Esophagus muscularis mucosa (tissue), 4 donors: ENCODE measurements at regions not wholly inside any gene's neighbourhood (a gene's known extent, or its start where the extent isn't known, plus 50 kb on each side); places are given as distances from the start of the nearest gene placed in this dataset.

ENCODE experiments used
- DNase-seq: peaks from one replicate; pipeline ENCODE4 v3.0.0-alpha.2; 2017; ENCODE audit errors: extremely low spot score
- H3K27ac ChIP-seq, 4 donors: fragments of 200-600 bp; sonication (generic); replicated peaks in 1 of 4; 1 replicate in 3 of 4; 2 replicates in 1 of 4; pipeline ENCODE4 v1.5.1; 2016 to 2019; ENCODE audit warnings: mild to moderate bottlenecking in 1 of 4
- H3K27me3 ChIP-seq, 4 donors: fragments of 200-600 bp; sonication (generic); one replicate each; pipeline versions ENCODE4 v1.5.1 to v1.6.0; 2016 to 2019
- H3K36me3 ChIP-seq, 4 donors: fragments of 200-600 bp; sonication (generic); one replicate each; pipeline ENCODE4 v1.5.1; 2016 to 2019
- H3K4me1 ChIP-seq, 4 donors: fragments of 200-600 bp; sonication (generic); one replicate each; pipeline ENCODE4 v1.5.1; 2016 to 2019
- H3K4me3 ChIP-seq, 4 donors: fragments of 200-600 bp; sonication (generic); 1 replicate in 2 of 4; 2 replicates in 2 of 4; pipeline ENCODE4 v1.5.1; 2016 to 2019; ENCODE audit warnings: mild to moderate bottlenecking in 4 of 4, moderate library complexity in 1 of 4
- H3K9me3 ChIP-seq, 4 donors: fragments of 200-600 bp; sonication (generic); 1 replicate in 3 of 4; 2 replicates in 1 of 4; pipeline ENCODE4 v1.5.1; 2016 to 2019
- EP300 ChIP-seq: sonication (generic); formaldehyde crosslinking; IDR thresholded peaks from one replicate; pipeline ENCODE4 v1.6.1; 2017; ENCODE audit warnings: antibody characterized with exemption
- POLR2A ChIP-seq: fragments of 450-650 bp; IDR thresholded peaks from one replicate; pipeline ENCODE4 v1.6.1; 2017; ENCODE audit warnings: antibody characterized with exemption, moderate library complexity, mild to moderate bottlenecking, low read depth
- POLR2AphosphoS5 ChIP-seq, 2 donors: sonication (generic); formaldehyde crosslinking; IDR thresholded peaks; one replicate each; pipeline ENCODE4 v1.6.1; 2017; ENCODE audit warnings: antibody characterized with exemption in 2 of 2
- WGBS: methylation state at CpG from one replicate; pipeline ENCODE4 v1.1.5; 2018; 5-methylcytosine and 5-hydroxymethylcytosine counted together
- intact Hi-C: fragments of 100-400 bp; cut with DNase I; formaldehyde crosslinking; loops from one replicate; pipeline ENCODE4 v1.15.1; 2023
- TF ChIP-seq, protein P1 (sequence below), 3 experiments: fragments of 200-600 bp in 2 of 3; fragments of 450-650 bp in 1 of 3; sonication (generic) in 2 of 3; IDR thresholded peaks; one replicate each; pipeline ENCODE4 v1.5.1; 2017 to 2019; ENCODE audit warnings: antibody characterized with exemption in 3 of 3, mild to moderate bottlenecking in 2 of 3, moderate library complexity in 1 of 3

DNA sequence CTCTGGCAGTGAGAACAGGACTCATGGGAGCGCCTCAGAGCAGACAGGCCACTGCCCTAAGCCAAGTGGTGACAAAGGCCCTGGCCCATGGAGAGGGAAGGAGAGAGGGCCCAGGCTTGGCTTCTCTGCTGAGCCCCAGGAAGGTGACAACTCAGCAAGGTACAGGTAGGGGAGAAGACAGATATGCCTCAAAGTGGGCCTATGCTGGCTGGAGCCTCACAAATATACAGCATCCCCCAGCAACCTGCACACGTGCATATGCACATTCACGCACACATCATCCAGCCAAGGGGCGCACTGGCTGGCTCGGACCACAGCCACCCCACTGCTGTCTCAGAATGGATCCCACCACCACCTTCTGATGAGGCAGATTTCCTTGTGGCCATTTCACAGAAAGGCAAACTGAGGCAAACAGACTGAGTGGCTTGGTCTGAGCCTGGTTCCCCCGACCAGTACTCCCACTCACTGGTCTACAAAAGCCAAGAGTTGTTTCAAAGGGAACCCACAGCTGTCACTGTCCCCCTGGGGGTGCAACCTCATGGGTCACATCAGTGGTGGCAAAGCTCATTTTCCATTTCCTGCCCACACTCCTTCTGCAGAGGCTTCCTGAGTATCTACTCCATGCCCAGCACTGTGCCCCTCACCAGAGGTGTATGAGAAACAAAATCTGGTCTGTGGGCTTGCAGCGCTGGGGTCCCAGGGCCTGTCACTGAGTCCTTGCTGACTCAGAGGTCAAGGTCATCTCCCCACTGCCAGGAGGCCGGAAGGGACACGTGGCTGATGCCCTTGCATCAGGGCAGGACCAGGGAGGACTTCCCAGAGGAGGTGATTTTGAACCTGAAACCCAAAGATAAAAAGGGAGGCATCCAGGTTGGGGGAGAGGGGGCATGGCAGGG lies 67.3 kb upstream of the PRR5 start:
- WGBS, result 76% methylated on average over 8 of the region's 9 CpGs
- Histone ChIP-seq H3K36me3 (no peaks in the 10 kb centered on the region), H3K4me3 (no peak overlapping the region), H3K27me3 (no peaks in the 10 kb centered on the region), H3K9me3 (no peaks in the 10 kb centered on the region), H3K27ac (no peak overlapping the region), H3K4me1 (peaks cover 0 to 16% (median 15%) of the 10 kb centered on the region in 4 donors)
- TF ChIP-seq POLR2A, result no peak
- no peak for TF ChIP-seq POLR2AphosphoS5 (IDR thresholded peaks at IDR 0.05)
- no peak for TF ChIP-seq EP300
- TF ChIP-seq, protein P1, sequence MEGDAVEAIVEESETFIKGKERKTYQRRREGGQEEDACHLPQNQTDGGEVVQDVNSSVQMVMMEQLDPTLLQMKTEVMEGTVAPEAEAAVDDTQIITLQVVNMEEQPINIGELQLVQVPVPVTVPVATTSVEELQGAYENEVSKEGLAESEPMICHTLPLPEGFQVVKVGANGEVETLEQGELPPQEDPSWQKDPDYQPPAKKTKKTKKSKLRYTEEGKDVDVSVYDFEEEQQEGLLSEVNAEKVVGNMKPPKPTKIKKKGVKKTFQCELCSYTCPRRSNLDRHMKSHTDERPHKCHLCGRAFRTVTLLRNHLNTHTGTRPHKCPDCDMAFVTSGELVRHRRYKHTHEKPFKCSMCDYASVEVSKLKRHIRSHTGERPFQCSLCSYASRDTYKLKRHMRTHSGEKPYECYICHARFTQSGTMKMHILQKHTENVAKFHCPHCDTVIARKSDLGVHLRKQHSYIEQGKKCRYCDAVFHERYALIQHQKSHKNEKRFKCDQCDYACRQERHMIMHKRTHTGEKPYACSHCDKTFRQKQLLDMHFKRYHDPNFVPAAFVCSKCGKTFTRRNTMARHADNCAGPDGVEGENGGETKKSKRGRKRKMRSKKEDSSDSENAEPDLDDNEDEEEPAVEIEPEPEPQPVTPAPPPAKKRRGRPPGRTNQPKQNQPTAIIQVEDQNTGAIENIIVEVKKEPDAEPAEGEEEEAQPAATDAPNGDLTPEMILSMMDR (IDR thresholded peaks at IDR 0.05), result no peak
- no peak for DNase-seq
- intact Hi-C loops, result no loop called here

DNA sequence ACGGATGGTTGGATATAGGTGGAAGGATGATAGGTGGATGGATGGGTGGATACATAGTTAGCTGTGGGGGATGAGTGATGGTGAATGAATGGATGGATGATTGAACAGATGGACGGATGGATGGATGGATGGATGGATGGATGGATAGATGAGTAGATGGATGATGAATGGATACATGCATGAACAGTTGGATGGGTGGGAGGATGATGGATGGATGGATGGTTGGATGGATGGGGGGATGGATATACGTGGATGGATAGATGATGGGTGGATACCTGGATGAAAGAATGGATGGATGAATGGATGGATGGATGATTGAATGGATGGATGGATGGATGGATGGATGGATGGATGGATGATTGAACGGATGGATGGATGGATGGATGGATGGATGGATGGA lies 68.4 kb upstream of the PRR5 start:
- intact Hi-C loops, result no loop called here
- H3K36me3 ChIP-seq, result no peaks in the 10 kb centered on the region
- DNase-seq, result no peak
- no peak for TF ChIP-seq POLR2AphosphoS5 (IDR thresholded peaks at IDR 0.05)
- TF ChIP-seq POLR2A, result no peak
- no peak for TF ChIP-seq EP300
- TF ChIP-seq, protein P1 (IDR thresholded peaks at IDR 0.05), result no peak
- no peaks in the 10 kb centered on the region for H3K27me3 ChIP-seq
- H3K4me3 ChIP-seq, result no peak overlapping the region
- peaks cover 0 to 5% (median 5%) of the 10 kb centered on the region in 4 donors for H3K4me1 ChIP-seq
- no peaks in the 10 kb centered on the region for H3K9me3 ChIP-seq
- H3K27ac ChIP-seq, result no peak overlapping the region
- 83% methylated on average over 4 of the region's 4 CpGs for WGBS

DNA sequence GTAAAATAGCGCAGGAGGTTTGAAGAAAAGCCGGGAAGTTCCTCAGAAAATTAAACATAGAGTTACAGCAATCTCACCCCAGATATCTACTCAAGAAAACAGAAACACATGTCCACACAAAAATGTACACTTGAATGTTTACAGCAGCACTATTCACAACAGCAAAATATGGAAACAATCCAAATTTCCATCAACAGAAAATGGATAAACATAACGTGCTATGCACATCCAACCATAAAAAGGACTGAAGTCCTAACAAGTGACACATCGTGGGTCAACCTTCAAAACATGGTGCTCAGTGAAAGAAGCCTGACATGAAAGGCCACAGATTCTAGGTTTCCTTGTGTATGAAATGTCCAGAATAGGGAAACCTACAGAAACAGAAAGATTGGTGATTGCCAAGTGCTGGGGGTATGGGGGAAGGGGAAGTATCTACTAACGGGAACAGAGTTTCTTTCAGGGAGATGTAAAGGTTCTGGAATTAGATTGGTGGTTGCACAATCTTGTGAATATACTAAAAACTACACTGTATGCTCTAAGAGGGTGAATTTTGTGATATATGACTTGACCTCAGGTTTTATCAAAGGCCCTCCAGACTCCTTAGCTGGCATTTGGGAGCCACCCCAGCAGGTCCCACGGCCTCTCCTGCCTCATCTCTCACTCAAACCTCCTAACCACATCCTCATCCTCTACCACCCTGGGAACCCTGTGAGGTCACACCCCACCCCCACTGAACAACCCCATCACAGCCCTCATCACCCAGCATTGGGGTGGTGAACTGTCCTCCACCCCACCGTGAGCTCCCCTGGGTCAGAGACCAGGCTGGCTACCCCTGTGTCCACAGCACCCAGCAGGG lies 69.2 kb upstream of the PRR5 start:
- Histone ChIP-seq H3K9me3 (no peaks in the 10 kb centered on the region), H3K36me3 (no peaks in the 10 kb centered on the region), H3K4me3 (no peak overlapping the region), H3K27me3 (peaks cover 0 to 7% (median 0%) of the 10 kb centered on the region in 4 donors), H3K4me1 (no peaks in the 10 kb centered on the region), H3K27ac (no peak overlapping the region)
- peak; percentile 80 for DNase-seq
- WGBS, result 79% methylated on average over 7 of the region's 7 CpGs
- no peak for TF ChIP-seq EP300
- TF ChIP-seq, protein P1 (IDR thresholded peaks at IDR 0.05), result no peak
- no peak for TF ChIP-seq POLR2A
- TF ChIP-seq POLR2AphosphoS5 (IDR thresholded peaks at IDR 0.05), result no peak
- intact Hi-C loops, result no loop called here

DNA sequence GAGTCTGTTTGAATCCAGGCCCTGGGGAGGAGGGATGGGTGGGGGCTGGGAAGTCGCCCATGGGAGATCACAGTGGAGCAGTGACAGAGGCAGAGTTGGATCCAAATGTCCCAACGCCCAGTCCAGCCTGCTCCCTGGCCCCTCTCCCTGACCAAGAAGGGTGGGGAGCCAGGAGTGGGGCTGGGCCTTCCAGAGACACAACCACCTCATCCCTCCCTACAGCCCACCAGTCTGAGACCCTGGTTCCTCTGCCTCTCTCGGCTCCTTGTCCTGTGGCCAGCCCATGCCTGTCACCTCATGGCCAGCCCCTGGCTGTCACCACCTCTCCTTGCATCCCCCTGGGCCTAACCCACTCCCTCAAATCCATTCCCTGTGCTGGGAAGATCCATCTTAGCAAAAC lies 71.2 kb upstream of the PRR5 start:
- Histone ChIP-seq H3K27me3 (peaks cover 0 to 22% (median under 1%) of the 10 kb centered on the region in 4 donors), H3K9me3 (no peaks in the 10 kb centered on the region), H3K4me3 (no peak overlapping the region), H3K27ac (no peak overlapping the region), H3K4me1 (peaks cover 0 to 4% (median 2%) of the 10 kb centered on the region in 4 donors), H3K36me3 (no peaks in the 10 kb centered on the region)
- no peak for DNase-seq
- TF ChIP-seq, protein P1 (IDR thresholded peaks at IDR 0.05), result no peak
- no peak for TF ChIP-seq EP300
- no peak for TF ChIP-seq POLR2AphosphoS5 (IDR thresholded peaks at IDR 0.05)
- TF ChIP-seq POLR2A, result no peak
- 94% methylated on average over 2 of the region's 3 CpGs for WGBS
- intact Hi-C loops, result no loop called here
